ENCODE measurements at regions not wholly inside any gene's neighbourhood (a gene's known extent, or its start where the extent isn't known, plus 50 kb on each side); places are given as distances from the start of the nearest gene placed in this dataset.
A peak's percentile ranks its signal among the peaks of the same experiment; 100 is the strongest.

GRCh38 chr6:142500250-142500786 lies 198.5 kb downstream of the ADGRG6 start:
- Mint-ChIP-seq H3K27ac (peak overlapping the region; percentile 14), H3K4me3 (no peak overlapping the region), H3K27me3 (ENCODE audit: low read depth) (no peaks in the 10 kb centered on the region), H3K4me1 (ENCODE audit: low read depth) (no peaks in the 10 kb centered on the region), H3K9me3 (peaks cover 14 to 19% of the 10 kb centered on the region in 2 donors), H3K36me3 (ENCODE audit: insufficient read depth in 2 of 2) (peaks cover 7 to 9% of the 10 kb centered on the region in 2 donors)
- DNase-seq (no peak), ATAC-seq (replicated peaks in 1 of 2) (no peak)

- peaks cover 14 to 19% of the 10 kb centered on the region in 2 donors for H3K9me3 Mint-ChIP-seq
- H3K4me1 Mint-ChIP-seq (ENCODE audit: low read depth), result no peaks in the 10 kb centered on the region
- DNase-seq (no peak), ATAC-seq (replicated peaks in 1 of 2) (no peak)
- H3K36me3 Mint-ChIP-seq (ENCODE audit: insufficient read depth in 2 of 2), result peaks cover 7 to 9% of the 10 kb centered on the region in 2 donors
- no peak overlapping the region for H3K4me3 Mint-ChIP-seq
- H3K27me3 Mint-ChIP-seq (ENCODE audit: low read depth), result no peaks in the 10 kb centered on the region
- no peak overlapping the region for H3K27ac Mint-ChIP-seq
These were observed 200.0 kb downstream of the ADGRG6 start for GRCh38 chr6:142501795-142502194.

GRCh38 chr6:142507065-142507464 lies 205.3 kb downstream of the ADGRG6 start:
- H3K4me1 Mint-ChIP-seq (ENCODE audit: low read depth), result no peaks in the 10 kb centered on the region
- DNase-seq, result no peak
- H3K4me3 Mint-ChIP-seq, result no peak overlapping the region
- H3K36me3 Mint-ChIP-seq (ENCODE audit: insufficient read depth in 2 of 2), result peaks cover 5 to 9% of the 10 kb centered on the region in 2 donors
- H3K9me3 Mint-ChIP-seq, result peaks cover 13 to 17% of the 10 kb centered on the region in 2 donors
- H3K27ac Mint-ChIP-seq, result no peak overlapping the region
- H3K27me3 Mint-ChIP-seq (ENCODE audit: low read depth), result peaks cover 11% of the 10 kb centered on the region
- ATAC-seq (replicated peaks in 1 of 2), result no peak

- DNase-seq (no peak), ATAC-seq (replicated peaks in 1 of 2) (no peak)
- no peak overlapping the region for H3K4me3 Mint-ChIP-seq
- peaks cover 0 to under 1% of the 10 kb centered on the region in 2 donors for H3K36me3 Mint-ChIP-seq (ENCODE audit: insufficient read depth in 2 of 2)
- H3K27me3 Mint-ChIP-seq (ENCODE audit: low read depth), result peaks cover 11% of the 10 kb centered on the region
- H3K4me1 Mint-ChIP-seq (ENCODE audit: low read depth), result no peaks in the 10 kb centered on the region
- peaks cover 4 to 10% of the 10 kb centered on the region in 2 donors for H3K9me3 Mint-ChIP-seq
- H3K27ac Mint-ChIP-seq, result no peak overlapping the region
These were observed 208.4 kb downstream of the ADGRG6 start for GRCh38 chr6:142510211-142510610.

GRCh38 chr6:142518126-142518525 lies 216.3 kb downstream of the ADGRG6 start:
- H3K36me3 Mint-ChIP-seq (ENCODE audit: insufficient read depth in 2 of 2), result peaks cover 0 to 12% of the 10 kb centered on the region in 2 donors
- H3K27me3 Mint-ChIP-seq (ENCODE audit: low read depth), result no peaks in the 10 kb centered on the region
- H3K4me3 Mint-ChIP-seq, result no peak overlapping the region
- no peak overlapping the region for H3K27ac Mint-ChIP-seq
- H3K4me1 Mint-ChIP-seq (ENCODE audit: low read depth), result peaks cover 6% of the 10 kb centered on the region
- peaks cover 9 to 14% of the 10 kb centered on the region in 2 donors for H3K9me3 Mint-ChIP-seq
- ATAC-seq (replicated peaks in 1 of 2) (no peak), DNase-seq (no peak)

GRCh38 chr6:142518761-142519160 lies 217.0 kb downstream of the ADGRG6 start:
- Mint-ChIP-seq H3K4me1 (ENCODE audit: low read depth) (peaks cover 6% of the 10 kb centered on the region), H3K27me3 (ENCODE audit: low read depth) (no peaks in the 10 kb centered on the region), H3K36me3 (ENCODE audit: insufficient read depth in 2 of 2) (peaks cover 0 to 12% of the 10 kb centered on the region in 2 donors), H3K4me3 (no peak overlapping the region), H3K9me3 (peaks cover 9 to 11% of the 10 kb centered on the region in 2 donors), H3K27ac (no peak overlapping the region)
- DNase-seq (no peak), ATAC-seq (replicated peaks in 1 of 2) (no peak)

- Mint-ChIP-seq H3K4me3 (no peak overlapping the region), H3K27me3 (ENCODE audit: low read depth) (peaks cover 5% of the 10 kb centered on the region), H3K36me3 (ENCODE audit: insufficient read depth in 2 of 2) (peaks cover 0 to 5% of the 10 kb centered on the region in 2 donors), H3K9me3 (peaks cover 2 to 4% of the 10 kb centered on the region in 2 donors), H3K27ac (no peak overlapping the region), H3K4me1 (ENCODE audit: low read depth) (peaks cover 6% of the 10 kb centered on the region)
- DNase-seq (no peak), ATAC-seq (replicated peaks in 1 of 2) (no peak)
These were observed 220.0 kb downstream of the ADGRG6 start for GRCh38 chr6:142521791-142522190.

- no peak for DNase-seq
- ATAC-seq (replicated peaks in 1 of 2), result no peak
- H3K4me3 Mint-ChIP-seq, result no peak overlapping the region
- H3K9me3 Mint-ChIP-seq, result peaks cover 0 to 2% of the 10 kb centered on the region in 2 donors
- no peak overlapping the region for H3K27ac Mint-ChIP-seq
- H3K27me3 Mint-ChIP-seq (ENCODE audit: low read depth), result peaks cover 5% of the 10 kb centered on the region
- no peaks in the 10 kb centered on the region for H3K36me3 Mint-ChIP-seq (ENCODE audit: insufficient read depth in 2 of 2)
- peaks cover 6% of the 10 kb centered on the region for H3K4me1 Mint-ChIP-seq (ENCODE audit: low read depth)
These were observed 221.9 kb downstream of the ADGRG6 start for GRCh38 chr6:142523515-142524375.

- no peak overlapping the region for H3K27ac Mint-ChIP-seq
- no peaks in the 10 kb centered on the region for H3K4me1 Mint-ChIP-seq (ENCODE audit: low read depth)
- peaks cover 2 to 4% of the 10 kb centered on the region in 2 donors for H3K36me3 Mint-ChIP-seq (ENCODE audit: insufficient read depth in 2 of 2)
- DNase-seq, result no peak
- no peak overlapping the region for H3K4me3 Mint-ChIP-seq
- peaks cover 7 to 10% of the 10 kb centered on the region in 2 donors for H3K9me3 Mint-ChIP-seq
- no peak for ATAC-seq (replicated peaks in 1 of 2)
- no peaks in the 10 kb centered on the region for H3K27me3 Mint-ChIP-seq (ENCODE audit: low read depth)
These were observed 228.8 kb downstream of the ADGRG6 start for GRCh38 chr6:142530566-142530965.

GRCh38 chr6:142531727-142532126 lies 229.9 kb downstream of the ADGRG6 start:
- Mint-ChIP-seq H3K27me3 (ENCODE audit: low read depth) (no peaks in the 10 kb centered on the region), H3K4me3 (no peak overlapping the region), H3K36me3 (ENCODE audit: insufficient read depth in 2 of 2) (peaks cover 2 to 4% of the 10 kb centered on the region in 2 donors), H3K9me3 (peaks cover 6 to 10% of the 10 kb centered on the region in 2 donors), H3K4me1 (ENCODE audit: low read depth) (no peaks in the 10 kb centered on the region), H3K27ac (no peak overlapping the region)
- no peak for ATAC-seq (replicated peaks in 1 of 2)
- DNase-seq, result no peak

- Mint-ChIP-seq H3K4me1 (ENCODE audit: low read depth) (no peaks in the 10 kb centered on the region), H3K9me3 (peaks cover 6 to 10% of the 10 kb centered on the region in 2 donors), H3K27ac (no peak overlapping the region), H3K27me3 (ENCODE audit: low read depth) (no peaks in the 10 kb centered on the region), H3K4me3 (no peak overlapping the region), H3K36me3 (ENCODE audit: insufficient read depth in 2 of 2) (peaks cover 4 to 9% of the 10 kb centered on the region in 2 donors)
- ATAC-seq (replicated peaks in 1 of 2) (no peak), DNase-seq (no peak)
These were observed 232.3 kb downstream of the ADGRG6 start for GRCh38 chr6:142534076-142534475.

GRCh38 chr6:142534484-142534883 lies 232.7 kb downstream of the ADGRG6 start:
- Mint-ChIP-seq H3K4me1 (ENCODE audit: low read depth) (no peaks in the 10 kb centered on the region), H3K4me3 (no peak overlapping the region), H3K9me3 (peaks cover 6 to 10% of the 10 kb centered on the region in 2 donors), H3K27me3 (ENCODE audit: low read depth) (no peaks in the 10 kb centered on the region), H3K36me3 (ENCODE audit: insufficient read depth in 2 of 2) (peaks cover 4 to 9% of the 10 kb centered on the region in 2 donors), H3K27ac (no peak overlapping the region)
- ATAC-seq (replicated peaks in 1 of 2) (no peak), DNase-seq (no peak)

GRCh38 chr6:142537612-142538478 lies 236.0 kb downstream of the ADGRG6 start:
- Mint-ChIP-seq H3K27me3 (ENCODE audit: low read depth) (no peaks in the 10 kb centered on the region), H3K4me3 (no peak overlapping the region), H3K9me3 (peaks cover 4 to 8% of the 10 kb centered on the region in 2 donors), H3K4me1 (ENCODE audit: low read depth) (no peaks in the 10 kb centered on the region), H3K27ac (no peak overlapping the region), H3K36me3 (ENCODE audit: insufficient read depth in 2 of 2) (peaks cover 4 to 9% of the 10 kb centered on the region in 2 donors)
- ATAC-seq (replicated peaks in 1 of 2) (no peak), DNase-seq (peak; percentile 8 to 27)
